K562 (cell line): ENCODE measurements at regions not wholly inside any gene's neighbourhood (a gene's known extent, or its start where the extent isn't known, plus 50 kb on each side); places are given as distances from the start of the nearest gene placed in this dataset.

Source experiments
- ATAC-seq: fragments of 200-7000 bp; cut with Tn5 transposase; 3 replicates; pipeline ENCODE4 v1.9.1; 2020; ENCODE audit warnings: moderate library complexity
- BruUV-seq: library from RNA; stranded (reverse); fragments of 400-500 nt; replicated peaks from 2 replicates; lab custom pipeline; 2021; lab: Mats Ljungman, UMichigan
- CTCF ChIA-PET: fragments of 300-600 bp; formaldehyde crosslinking; extraction: SDS; loops from one replicate; lab custom pipeline; 2021; ENCODE audit warnings: low intra/inter-chr PET ratio; lab: Yijun Ruan, JAX
- POLR2A ChIA-PET: fragments of 300-600, 350-650 bp; sonication (Branson Sonifier 250); formaldehyde crosslinking; extraction: SDS; loops from one replicate; lab custom pipeline; 2021; ENCODE audit warnings: antibody characterized with exemption, inconsistent platforms; lab: Yijun Ruan, JAX
- DNase-seq, 4 experiments: peaks; one replicate each; pipeline versions ENCODE4 v3.0.0 to v3.0.0-alpha.2; 2011 to 2018; ENCODE audit warnings: low spot score in 3 of 4, mixed read lengths in 3 of 4; ENCODE audit errors: extremely low read depth in 1 of 4
- FAIRE-seq: peaks from 2 replicates; lab custom pipeline; 2011; peaks lifted over from hg19 to GRCh38; lab: Jason Lieb, UNC
- H2AFZ ChIP-seq: 2 replicates; pipeline ENCODE4 v1.6.0; 2011; ENCODE audit warnings: low read depth, low read length, control low read depth, inconsistent platforms
- H3K27ac ChIP-seq: fragments of 200-600 bp; 3 replicates; pipeline ENCODE4 v1.8.0; 2011; ENCODE audit warnings: low read depth, mild to moderate bottlenecking, control low read depth, inconsistent platforms, low read length, moderate library complexity, mixed read lengths; ENCODE audit errors: extremely low read depth
- H3K27me3 ChIP-seq, 2 experiments: fragments of 300-600 bp in 1 of 2; 2 replicates in 1 of 2; 3 replicates in 1 of 2; pipeline versions ENCODE4 v1.6.0 to v1.8.0; 2011; ENCODE audit warnings: inconsistent platforms in 2 of 2, low read length in 2 of 2, mild to moderate bottlenecking in 1 of 2, mixed read lengths in 1 of 2, moderate library complexity in 1 of 2; ENCODE audit not compliant: control insufficient read depth in 2 of 2, insufficient read depth in 2 of 2
- H3K36me3 ChIP-seq: fragments of 300-600 bp; 3 replicates; pipeline ENCODE4 v1.8.0; 2011; ENCODE audit warnings: mild to moderate bottlenecking, low read length, inconsistent platforms; ENCODE audit not compliant: control insufficient read depth, insufficient read depth
- H3K4me1 ChIP-seq, 2 experiments: fragments of 200-600 bp in 1 of 2; replicated peaks in 1 of 2; 2 replicates in 1 of 2; 3 replicates in 1 of 2; pipeline versions ENCODE4 v1.5.1 to v1.8.0; 2011; ENCODE audit warnings: inconsistent platforms in 2 of 2, low read length in 2 of 2, mild to moderate bottlenecking in 1 of 2, mixed read lengths in 1 of 2, moderate library complexity in 1 of 2; ENCODE audit not compliant: control insufficient read depth in 2 of 2, insufficient read depth in 2 of 2
- H3K4me2 ChIP-seq: 2 replicates; pipeline ENCODE4 v1.6.1; 2011; ENCODE audit warnings: low read length, control low read depth, inconsistent platforms, mixed read lengths; ENCODE audit not compliant: insufficient read depth
- H3K4me3 ChIP-seq: fragments of 200-600 bp; sonication (generic), shearing (Covaris generic); 2 replicates; pipeline ENCODE4 v1.5.1; 2016; ENCODE audit warnings: control low read depth, inconsistent platforms
- H3K79me2 ChIP-seq: fragments of 200-600 bp; 3 replicates; pipeline ENCODE4 v1.8.0; 2011; ENCODE audit warnings: low read length, inconsistent platforms; ENCODE audit not compliant: control insufficient read depth, insufficient read depth
- H3K9ac ChIP-seq, 2 experiments: 2 replicates each; pipeline versions ENCODE4 v1.6.0 to v1.6.1; 2011; ENCODE audit warnings: low read depth in 2 of 2, low read length in 2 of 2, control low read depth in 1 of 2, inconsistent platforms in 1 of 2, mild to moderate bottlenecking in 1 of 2, mixed read lengths in 1 of 2; ENCODE audit not compliant: insufficient read depth in 1 of 2
- H3K9me1 ChIP-seq: one replicate; pipeline ENCODE4 v1.6.0; 2011; ENCODE audit warnings: inconsistent platforms, mild to moderate bottlenecking, low read length, moderate library complexity; ENCODE audit not compliant: control insufficient read depth, insufficient read depth
- H3K9me3 ChIP-seq: replicated peaks from 2 replicates; pipeline ENCODE4 v1.5.1; 2011; ENCODE audit warnings: low read depth, low read length, inconsistent platforms; ENCODE audit not compliant: control insufficient read depth, insufficient read depth
- H4K20me1 ChIP-seq: replicated peaks from 2 replicates; pipeline ENCODE4 v1.6.1; 2011; ENCODE audit warnings: low read length, inconsistent platforms, mixed read lengths; ENCODE audit not compliant: control insufficient read depth, insufficient read depth
- ARID3B ChIP-seq: fragments of 250-450 bp; sonication (Bioruptor Pico); IDR thresholded peaks from 2 replicates; pipeline ENCODE4 v1.4.0; 2020; ENCODE audit warnings: borderline replicate concordance
- ATF3 ChIP-seq, 2 experiments: fragments of 450-650 bp in 1 of 2; sonication (generic) in 1 of 2; formaldehyde crosslinking in 1 of 2; IDR thresholded peaks in 1 of 2; conservative IDR thresholded peaks in 1 of 2; 2 replicates each; pipeline versions ENCODE4 v1.6.1 to v1.8.1; 2016 to 2023; ENCODE audit warnings: mild to moderate bottlenecking in 2 of 2, moderate library complexity in 2 of 2, inconsistent platforms in 1 of 2, missing genetic modification reagents in 1 of 2
- CEBPB ChIP-seq: fragments of 450-650 bp; IDR thresholded peaks from 2 replicates; pipeline ENCODE4 v1.6.1; 2016; ENCODE audit warnings: missing genetic modification characterization, missing compliant biosample characterization
- CEBPG ChIP-seq, 3 experiments: fragments of 200-800 bp in 1 of 3; sonication (Bioruptor generic) in 1 of 3; sonication (generic) in 1 of 3; formaldehyde crosslinking in 1 of 3; IDR thresholded peaks in 2 of 3; conservative IDR thresholded peaks in 1 of 3; 2 replicates each; pipeline versions ENCODE4 v1.6.1 to v1.8.0; 2016 to 2022; ENCODE audit warnings: missing compliant biosample characterization in 2 of 3, missing genetic modification characterization in 2 of 3, mild to moderate bottlenecking in 1 of 3, missing genetic modification reagents in 1 of 3
- FOXA1 ChIP-seq: fragments of 450-650 bp; IDR thresholded peaks from 2 replicates; pipeline ENCODE4 v1.6.1; 2016; ENCODE audit warnings: mild to moderate bottlenecking, borderline replicate concordance
- FOXP1 ChIP-seq: sonication (generic); formaldehyde crosslinking; IDR thresholded peaks from 2 replicates; pipeline ENCODE4 v1.8.0; 2022; ENCODE audit warnings: mild to moderate bottlenecking, missing genetic modification reagents
- HMBOX1 ChIP-seq: sonication (generic); IDR thresholded peaks from 2 replicates; pipeline ENCODE4 v1.6.1; 2016
- HOXB6 ChIP-seq: fragments of 250-450 bp; sonication (Bioruptor Pico); IDR thresholded peaks from 2 replicates; pipeline ENCODE4 v1.5.1; 2022; ENCODE audit warnings: mild to moderate bottlenecking, borderline replicate concordance
- KLF16 ChIP-seq: IDR thresholded peaks from 2 replicates; pipeline ENCODE4 v1.6.1; 2016; ENCODE audit warnings: antibody characterized with exemption
- NCOA2 ChIP-seq, 2 experiments: fragments of 450-650 bp; IDR thresholded peaks; 2 replicates each; pipeline ENCODE4 v1.6.1; 2018; ENCODE audit warnings: mild to moderate bottlenecking in 2 of 2, moderate library complexity in 1 of 2; ENCODE audit not compliant: partially characterized antibody in 2 of 2
- POU5F1 ChIP-seq: fragments of 150-350 bp; IDR thresholded peaks from 2 replicates; pipeline ENCODE4 v1.6.1; 2014; ENCODE audit warnings: borderline replicate concordance, low read length, low read depth, mild to moderate bottlenecking; ENCODE audit not compliant: partially characterized antibody
- PTTG1 ChIP-seq: fragments of 450-650 bp; IDR thresholded peaks from 2 replicates; pipeline ENCODE4 v1.6.1; 2016; ENCODE audit warnings: low read depth, mild to moderate bottlenecking, missing genetic modification characterization, missing compliant biosample characterization
- SOX6 ChIP-seq: fragments of 450-650 bp; IDR thresholded peaks from 2 replicates; pipeline ENCODE4 v1.6.1; 2014; ENCODE audit warnings: mild to moderate bottlenecking
- ZNF146 ChIP-seq: IDR thresholded peaks from one replicate; pipeline ENCODE4 v1.6.1; 2018; ENCODE audit warnings: missing compliant biosample characterization; ENCODE audit not compliant: unreplicated experiment
- ZNF174 ChIP-seq: fragments of 250-450 bp; sonication (Bioruptor Pico); IDR thresholded peaks from 2 replicates; pipeline ENCODE4 v1.4.0; 2020; ENCODE audit warnings: mild to moderate bottlenecking
- ZNF75A ChIP-seq: fragments of 450-650 bp; formaldehyde crosslinking; IDR thresholded peaks from 2 replicates; pipeline ENCODE4 v1.4.0; 2020; ENCODE audit warnings: mild to moderate bottlenecking
- ZNF780A ChIP-seq: fragments of 250-450 bp; sonication (Bioruptor Pico); IDR thresholded peaks from 2 replicates; pipeline ENCODE4 v1.5.0; 2021; ENCODE audit warnings: mild to moderate bottlenecking
- WGBS: fragments of 100-300 bp; shearing (Covaris generic); methylation state at CpG from one replicate; pipeline ENCODE4 v1.1.6; 2016; ENCODE audit warnings: low coverage, mixed read lengths; ENCODE audit not compliant: insufficient coverage; ENCODE audit errors: missing lambda C conversion rate; 5-methylcytosine and 5-hydroxymethylcytosine counted together
- in situ Hi-C: fragments of 300-500 bp; cut with MboI; formaldehyde crosslinking; loops from 4 replicates; pipeline ENCODE4 v1.15.0; 2018; ENCODE audit warnings: inconsistent platforms, mixed read lengths
- intact Hi-C: fragments of 100-400 bp; cut with micrococcal nuclease; formaldehyde crosslinking; loops from 2 replicates; pipeline ENCODE4 v1.14.2; 2022

GRCh38 chr16:79980650-79981521 lies 380.3 kb upstream of the MAF start:
- intact Hi-C loops = no loop called here
- ChIA-PET POLR2A (interaction anchor here (0.7 to 0.8 kb wide), 2 partner anchors 9 to 12 kb away, joined by 3 to 4 read pairs; no protein-coding TSS in a partner anchor), CTCF (no interaction called here)
- Histone ChIP-seq H2AFZ (peak overlapping the region; percentile 11; the same call in 1 of the 2 replicates), H4K20me1 (no peaks in the 10 kb centered on the region), H3K36me3 (no peaks in the 10 kb centered on the region), H3K9me3 (no peaks in the 10 kb centered on the region), H3K79me2 (no peaks in the 10 kb centered on the region), H3K27me3 (no peaks in the 10 kb centered on the region), H3K9ac (no peak overlapping the region), H3K4me3 (no peak overlapping the region), H3K9me1 (no peaks in the 10 kb centered on the region), H3K4me2 (no peak overlapping the region), H3K4me1 (peaks cover 5 to 15% of the 10 kb centered on the region in 2 experiments; a peak in 4 of 5 replicates), H3K27ac (no peak overlapping the region)
- WGBS = 64% methylated on average over 11 of the region's 11 CpGs
- ATAC-seq = no peak
- FAIRE-seq = no peak
- no peak for DNase-seq
- in situ Hi-C loops = no loop called here
- BruUV-seq = no TSS peak
- no peak for TF ChIP-seq PTTG1 (tag)
- TF ChIP-seq CEBPG (CRISPR knock-in tag; IDR thresholded peaks at IDR 0.05) = no peak
- TF ChIP-seq CEBPG (tag; conservative IDR thresholded peaks at IDR 0.05 in 1 of 2, IDR thresholded peaks at IDR 0.05 in 1 of 2) = peak; percentile 54 to 72; a peak in 3 of 4 replicates
- no peak for TF ChIP-seq ZNF75A
- no peak for TF ChIP-seq NCOA2 (IDR thresholded peaks at IDR 0.05; ENCODE audit: partially characterized antibody in 2 of 2)
- TF ChIP-seq ZNF146 (CRISPR knock-in tag) = no peak
- 0 out of 2 replicates have a peak, but pooled peaks have one; percentile 31 for TF ChIP-seq ATF3 (IDR thresholded peaks at IDR 0.05)
- TF ChIP-seq ATF3 (CRISPR knock-in tag; conservative IDR thresholded peaks at IDR 0.05) = no peak
- no peak for TF ChIP-seq FOXP1 (CRISPR knock-in tag)
- no peak for TF ChIP-seq ZNF780A
- TF ChIP-seq SOX6 = peak; percentile 86
- no peak for TF ChIP-seq FOXA1
- TF ChIP-seq ZNF174 = no peak
- TF ChIP-seq HMBOX1 = peak; percentile 84
- TF ChIP-seq KLF16 = no peak
- TF ChIP-seq POU5F1 = no peak
- no peak for TF ChIP-seq ARID3B
- no peak for TF ChIP-seq HOXB6 (CRISPR knock-in tag)
- peak; percentile 88 for TF ChIP-seq CEBPB (tag)
